Panc1 (cell line): ENCODE measurements at regions not wholly inside any gene's neighbourhood (a gene's known extent, or its start where the extent isn't known, plus 50 kb on each side); places are given as distances from the start of the nearest gene placed in this dataset.

ENCODE experiments used
- POLR2AphosphoS5 ChIP-seq: IDR thresholded peaks from 2 replicates; pipeline ENCODE4 v1.6.1; 2012; ENCODE audit warnings: mild to moderate bottlenecking, low read depth, low read length, moderate library complexity
- SIN3A ChIP-seq: IDR thresholded peaks from 2 replicates; pipeline ENCODE4 v1.6.1; 2012; ENCODE audit warnings: low read depth, mild to moderate bottlenecking, low read length, moderate library complexity, borderline replicate concordance; ENCODE audit not compliant: insufficient read depth
- TCF7L2 ChIP-seq: IDR thresholded peaks from 2 replicates; pipeline ENCODE4 v1.6.1; 2011; ENCODE audit warnings: mild to moderate bottlenecking, low read depth, low read length, inconsistent platforms
- TF ChIP-seq, protein P1 (sequence below): fragments of 450-650 bp; IDR thresholded peaks from 2 replicates; pipeline ENCODE4 v1.5.1; 2017; ENCODE audit warnings: mild to moderate bottlenecking
- TF ChIP-seq, protein P2 (sequence below), 2 experiments: IDR thresholded peaks; 2 replicates each; pipeline ENCODE4 v1.6.1; 2011 to 2012; ENCODE audit warnings: low read depth in 2 of 2, control low read depth in 1 of 2, low read length in 1 of 2, mild to moderate bottlenecking in 1 of 2, moderate library complexity in 1 of 2; ENCODE audit not compliant: insufficient read depth in 1 of 2

DNA sequence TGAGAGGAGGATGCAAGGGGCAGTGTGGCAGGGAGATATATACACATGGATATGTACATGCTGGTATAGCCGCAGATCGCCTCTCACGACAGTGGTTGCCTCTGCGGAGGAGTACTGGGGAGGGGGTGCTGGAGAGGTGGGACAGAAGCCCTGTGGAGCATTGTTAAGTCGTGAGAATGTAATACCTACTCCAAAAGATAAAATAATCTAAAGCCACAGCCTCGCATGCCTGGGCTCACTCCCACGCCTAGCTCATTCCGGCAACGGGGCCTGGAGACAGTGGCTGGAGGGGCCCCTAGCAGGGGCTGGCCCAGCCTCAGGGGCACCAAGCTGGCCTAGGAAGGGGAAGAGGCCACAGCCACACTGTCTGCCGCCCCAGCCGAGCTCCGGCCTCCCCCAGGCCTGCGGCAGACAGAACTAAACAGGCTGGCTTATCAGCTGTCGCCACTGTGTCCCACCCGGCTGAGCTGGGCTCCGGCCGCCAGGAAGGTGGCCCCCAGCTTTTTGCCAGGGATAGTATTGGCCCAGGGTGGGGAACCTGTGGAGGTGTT, 65.1 kb upstream of the LCTL start:
- TF ChIP-seq, protein P1, sequence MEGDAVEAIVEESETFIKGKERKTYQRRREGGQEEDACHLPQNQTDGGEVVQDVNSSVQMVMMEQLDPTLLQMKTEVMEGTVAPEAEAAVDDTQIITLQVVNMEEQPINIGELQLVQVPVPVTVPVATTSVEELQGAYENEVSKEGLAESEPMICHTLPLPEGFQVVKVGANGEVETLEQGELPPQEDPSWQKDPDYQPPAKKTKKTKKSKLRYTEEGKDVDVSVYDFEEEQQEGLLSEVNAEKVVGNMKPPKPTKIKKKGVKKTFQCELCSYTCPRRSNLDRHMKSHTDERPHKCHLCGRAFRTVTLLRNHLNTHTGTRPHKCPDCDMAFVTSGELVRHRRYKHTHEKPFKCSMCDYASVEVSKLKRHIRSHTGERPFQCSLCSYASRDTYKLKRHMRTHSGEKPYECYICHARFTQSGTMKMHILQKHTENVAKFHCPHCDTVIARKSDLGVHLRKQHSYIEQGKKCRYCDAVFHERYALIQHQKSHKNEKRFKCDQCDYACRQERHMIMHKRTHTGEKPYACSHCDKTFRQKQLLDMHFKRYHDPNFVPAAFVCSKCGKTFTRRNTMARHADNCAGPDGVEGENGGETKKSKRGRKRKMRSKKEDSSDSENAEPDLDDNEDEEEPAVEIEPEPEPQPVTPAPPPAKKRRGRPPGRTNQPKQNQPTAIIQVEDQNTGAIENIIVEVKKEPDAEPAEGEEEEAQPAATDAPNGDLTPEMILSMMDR: no peak
- TF ChIP-seq TCF7L2: no peak
- TF ChIP-seq POLR2AphosphoS5: no peak
- TF ChIP-seq SIN3A: no peak
- TF ChIP-seq, protein P2, sequence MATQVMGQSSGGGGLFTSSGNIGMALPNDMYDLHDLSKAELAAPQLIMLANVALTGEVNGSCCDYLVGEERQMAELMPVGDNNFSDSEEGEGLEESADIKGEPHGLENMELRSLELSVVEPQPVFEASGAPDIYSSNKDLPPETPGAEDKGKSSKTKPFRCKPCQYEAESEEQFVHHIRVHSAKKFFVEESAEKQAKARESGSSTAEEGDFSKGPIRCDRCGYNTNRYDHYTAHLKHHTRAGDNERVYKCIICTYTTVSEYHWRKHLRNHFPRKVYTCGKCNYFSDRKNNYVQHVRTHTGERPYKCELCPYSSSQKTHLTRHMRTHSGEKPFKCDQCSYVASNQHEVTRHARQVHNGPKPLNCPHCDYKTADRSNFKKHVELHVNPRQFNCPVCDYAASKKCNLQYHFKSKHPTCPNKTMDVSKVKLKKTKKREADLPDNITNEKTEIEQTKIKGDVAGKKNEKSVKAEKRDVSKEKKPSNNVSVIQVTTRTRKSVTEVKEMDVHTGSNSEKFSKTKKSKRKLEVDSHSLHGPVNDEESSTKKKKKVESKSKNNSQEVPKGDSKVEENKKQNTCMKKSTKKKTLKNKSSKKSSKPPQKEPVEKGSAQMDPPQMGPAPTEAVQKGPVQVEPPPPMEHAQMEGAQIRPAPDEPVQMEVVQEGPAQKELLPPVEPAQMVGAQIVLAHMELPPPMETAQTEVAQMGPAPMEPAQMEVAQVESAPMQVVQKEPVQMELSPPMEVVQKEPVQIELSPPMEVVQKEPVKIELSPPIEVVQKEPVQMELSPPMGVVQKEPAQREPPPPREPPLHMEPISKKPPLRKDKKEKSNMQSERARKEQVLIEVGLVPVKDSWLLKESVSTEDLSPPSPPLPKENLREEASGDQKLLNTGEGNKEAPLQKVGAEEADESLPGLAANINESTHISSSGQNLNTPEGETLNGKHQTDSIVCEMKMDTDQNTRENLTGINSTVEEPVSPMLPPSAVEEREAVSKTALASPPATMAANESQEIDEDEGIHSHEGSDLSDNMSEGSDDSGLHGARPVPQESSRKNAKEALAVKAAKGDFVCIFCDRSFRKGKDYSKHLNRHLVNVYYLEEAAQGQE (IDR thresholded peaks at IDR 0.05; ENCODE audit: insufficient read depth in 1 of 2, low read depth in 2 of 2, low read length in 1 of 2): no peak
